ENCODE measurements at regions not wholly inside any gene's neighbourhood (a gene's known extent, or its start where the extent isn't known, plus 50 kb on each side); places are given as distances from the start of the nearest gene placed in this dataset.
"Not testable (repeated sequence)": the region's sequence is repeated elsewhere in the genome, so short reads cannot be mapped to it uniquely, and the experiment has no call there.

DNA sequence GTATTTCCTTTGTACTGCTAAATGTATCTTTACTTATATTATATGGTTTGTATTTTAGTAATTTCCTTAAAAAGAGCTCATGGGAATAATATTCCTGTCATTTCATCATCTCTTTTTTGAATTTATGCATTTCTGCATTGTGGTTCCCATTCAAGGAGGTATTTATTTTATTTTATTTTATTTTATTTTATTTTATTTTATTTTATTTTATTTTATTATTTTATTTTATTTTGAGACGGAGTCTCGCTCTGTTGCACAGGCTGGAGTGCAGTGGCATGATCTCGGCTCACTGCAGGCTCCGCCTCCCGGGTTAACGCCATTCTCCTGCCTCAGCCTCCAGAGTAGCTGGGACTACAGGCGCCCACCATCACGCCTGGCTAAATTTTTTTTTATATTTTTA is 371.2 kb downstream of the PDCD6IP start:
- TF ChIP-seq, protein P1, sequence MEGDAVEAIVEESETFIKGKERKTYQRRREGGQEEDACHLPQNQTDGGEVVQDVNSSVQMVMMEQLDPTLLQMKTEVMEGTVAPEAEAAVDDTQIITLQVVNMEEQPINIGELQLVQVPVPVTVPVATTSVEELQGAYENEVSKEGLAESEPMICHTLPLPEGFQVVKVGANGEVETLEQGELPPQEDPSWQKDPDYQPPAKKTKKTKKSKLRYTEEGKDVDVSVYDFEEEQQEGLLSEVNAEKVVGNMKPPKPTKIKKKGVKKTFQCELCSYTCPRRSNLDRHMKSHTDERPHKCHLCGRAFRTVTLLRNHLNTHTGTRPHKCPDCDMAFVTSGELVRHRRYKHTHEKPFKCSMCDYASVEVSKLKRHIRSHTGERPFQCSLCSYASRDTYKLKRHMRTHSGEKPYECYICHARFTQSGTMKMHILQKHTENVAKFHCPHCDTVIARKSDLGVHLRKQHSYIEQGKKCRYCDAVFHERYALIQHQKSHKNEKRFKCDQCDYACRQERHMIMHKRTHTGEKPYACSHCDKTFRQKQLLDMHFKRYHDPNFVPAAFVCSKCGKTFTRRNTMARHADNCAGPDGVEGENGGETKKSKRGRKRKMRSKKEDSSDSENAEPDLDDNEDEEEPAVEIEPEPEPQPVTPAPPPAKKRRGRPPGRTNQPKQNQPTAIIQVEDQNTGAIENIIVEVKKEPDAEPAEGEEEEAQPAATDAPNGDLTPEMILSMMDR (IDR thresholded peaks at IDR 0.05): not testable (repeated sequence)
- not testable (repeated sequence) for TF ChIP-seq POLR2A (IDR thresholded peaks at IDR 0.05)

All from esophagus squamous epithelium (tissue), 4 donors.